ENCODE measurements at regions not wholly inside any gene's neighbourhood (a gene's known extent, or its start where the extent isn't known, plus 50 kb on each side); places are given as distances from the start of the nearest gene placed in this dataset.
"Not testable (repeated sequence)": the region's sequence is repeated elsewhere in the genome, so short reads cannot be mapped to it uniquely, and the experiment has no call there.

- DNase-seq, result not testable (repeated sequence)
Observed at GRCh38 chr6:48591158-48591557, 480.2 kb upstream of the PTCHD4 start.

GRCh38 chr6:48584846-48585245 lies 473.8 kb upstream of the PTCHD4 start:
- no peak for DNase-seq

GRCh38 chr6:48570656-48571055 lies 459.7 kb upstream of the PTCHD4 start:
- DNase-seq, result no peak

GRCh38 chr6:48568856-48569255 lies 457.9 kb upstream of the PTCHD4 start:
- DNase-seq, result no peak

- DNase-seq, result no peak
Observed at GRCh38 chr6:48567016-48567415, 456.0 kb upstream of the PTCHD4 start.

GRCh38 chr6:48564036-48564820 lies 453.2 kb upstream of the PTCHD4 start:
- no peak for DNase-seq

GRCh38 chr6:48563433-48563832 lies 452.4 kb upstream of the PTCHD4 start:
- DNase-seq, result no peak

- DNase-seq, result no peak
Observed at GRCh38 chr6:48560408-48560807, 449.4 kb upstream of the PTCHD4 start.

GRCh38 chr6:48553467-48554189 lies 442.6 kb upstream of the PTCHD4 start:
- no peak for DNase-seq

GRCh38 chr6:48552905-48553304 lies 441.9 kb upstream of the PTCHD4 start:
- no peak for DNase-seq

- no peak for DNase-seq
Observed at GRCh38 chr6:48550603-48551002, 439.6 kb upstream of the PTCHD4 start.

- no peak for DNase-seq
Observed at GRCh38 chr6:48542191-48542590, 431.2 kb upstream of the PTCHD4 start.

GRCh38 chr6:48541649-48542048 lies 430.7 kb upstream of the PTCHD4 start:
- no peak for DNase-seq

GRCh38 chr6:48535582-48536009 lies 424.6 kb upstream of the PTCHD4 start:
- no peak for DNase-seq

- DNase-seq, result not testable (repeated sequence)
Observed at GRCh38 chr6:48530978-48531377, 420.0 kb upstream of the PTCHD4 start.

- DNase-seq, result no peak
Observed at GRCh38 chr6:48525849-48526248, 414.9 kb upstream of the PTCHD4 start.

GRCh38 chr6:48520951-48521350 lies 410.0 kb upstream of the PTCHD4 start:
- no peak for DNase-seq

GRCh38 chr6:48512390-48512789 lies 401.4 kb upstream of the PTCHD4 start:
- DNase-seq, result no peak

GRCh38 chr6:48511378-48511777 lies 400.4 kb upstream of the PTCHD4 start:
- no peak for DNase-seq

- no peak for DNase-seq
Observed at GRCh38 chr6:48505621-48506020, 394.6 kb upstream of the PTCHD4 start.

GRCh38 chr6:48493432-48493831 lies 382.4 kb upstream of the PTCHD4 start:
- DNase-seq, result not testable (repeated sequence)

- DNase-seq, result no peak
Observed at GRCh38 chr6:48490658-48491057, 379.7 kb upstream of the PTCHD4 start.

- DNase-seq, result no peak
Observed at GRCh38 chr6:48486876-48487275, 375.9 kb upstream of the PTCHD4 start.

- DNase-seq, result no peak
Observed at GRCh38 chr6:48486373-48486772, 375.4 kb upstream of the PTCHD4 start.

Data from right hindlimb (tissue), 1 donor.